ENCODE measurements at regions not wholly inside any gene's neighbourhood (a gene's known extent, or its start where the extent isn't known, plus 50 kb on each side); places are given as distances from the start of the nearest gene placed in this dataset.

- TF ChIP-seq CTCF (IDR thresholded peaks at IDR 0.05) (no peak), POLR2A (IDR thresholded peaks at IDR 0.05; ENCODE audit: low read depth) (no peak)
These were observed 96.3 kb upstream of the C1QTNF9B start for GRCh38 chr13:23993680-23993985.

All from esophagus muscularis mucosa (tissue), 3 donors.